Ishikawa (cell line): ENCODE measurements at regions not wholly inside any gene's neighbourhood (a gene's known extent, or its start where the extent isn't known, plus 50 kb on each side); places are given as distances from the start of the nearest gene placed in this dataset.

Source experiments
- CEBPB ChIP-seq: IDR thresholded peaks from 2 replicates; pipeline ENCODE4 v1.6.1; 2012
- CREB1 ChIP-seq: IDR thresholded peaks from 2 replicates; pipeline ENCODE4 v1.6.1; 2012; ENCODE audit warnings: low read depth
- EGR1 ChIP-seq: IDR thresholded peaks from 2 replicates; pipeline ENCODE4 v1.6.1; 2012
- EP300 ChIP-seq: IDR thresholded peaks from 2 replicates; pipeline ENCODE4 v1.6.1; 2012; ENCODE audit warnings: borderline replicate concordance
- FOXM1 ChIP-seq: IDR thresholded peaks from 2 replicates; pipeline ENCODE4 v1.6.1; 2012; ENCODE audit warnings: low read depth, borderline replicate concordance
- MAX ChIP-seq: IDR thresholded peaks from 2 replicates; pipeline ENCODE4 v1.6.1; 2012
- NFIC ChIP-seq: IDR thresholded peaks from 2 replicates; pipeline ENCODE4 v1.6.1; 2012
- RAD21 ChIP-seq: IDR thresholded peaks from 2 replicates; pipeline ENCODE4 v1.6.1; 2012; ENCODE audit warnings: low read depth
- TAF1 ChIP-seq: IDR thresholded peaks from 2 replicates; pipeline ENCODE4 v1.6.1; 2012; ENCODE audit warnings: low read depth, mild to moderate bottlenecking
- TCF12 ChIP-seq: IDR thresholded peaks from 2 replicates; pipeline ENCODE4 v1.6.1; 2012; ENCODE audit warnings: low read depth
- TEAD4 ChIP-seq: IDR thresholded peaks from 2 replicates; pipeline ENCODE4 v1.6.1; 2012
- USF1 ChIP-seq: IDR thresholded peaks from 2 replicates; pipeline ENCODE4 v1.6.1; 2012
- YY1 ChIP-seq: IDR thresholded peaks from 2 replicates; pipeline ENCODE4 v1.6.1; 2012; ENCODE audit warnings: low read depth
- ZBTB7A ChIP-seq: IDR thresholded peaks from 2 replicates; pipeline ENCODE4 v1.6.1; 2012; ENCODE audit warnings: low read depth
- TF ChIP-seq, protein P1 (sequence below): IDR thresholded peaks from 2 replicates; pipeline ENCODE4 v1.6.1; 2012; ENCODE audit warnings: low read depth, mild to moderate bottlenecking

GRCh38 chr3:198096015-198096414, 136.0 kb downstream of the LMLN start:
- TF ChIP-seq CEBPB (no peak), TCF12 (no peak)

- no peak for TF ChIP-seq NFIC
- TF ChIP-seq TEAD4, result no peak
- no peak for TF ChIP-seq RAD21
- no peak for TF ChIP-seq TAF1
- TF ChIP-seq EP300, result no peak
- no peak for TF ChIP-seq USF1
- TF ChIP-seq CREB1, result no peak
- TF ChIP-seq MAX, result no peak
- no peak for TF ChIP-seq ZBTB7A
- TF ChIP-seq, protein P1, sequence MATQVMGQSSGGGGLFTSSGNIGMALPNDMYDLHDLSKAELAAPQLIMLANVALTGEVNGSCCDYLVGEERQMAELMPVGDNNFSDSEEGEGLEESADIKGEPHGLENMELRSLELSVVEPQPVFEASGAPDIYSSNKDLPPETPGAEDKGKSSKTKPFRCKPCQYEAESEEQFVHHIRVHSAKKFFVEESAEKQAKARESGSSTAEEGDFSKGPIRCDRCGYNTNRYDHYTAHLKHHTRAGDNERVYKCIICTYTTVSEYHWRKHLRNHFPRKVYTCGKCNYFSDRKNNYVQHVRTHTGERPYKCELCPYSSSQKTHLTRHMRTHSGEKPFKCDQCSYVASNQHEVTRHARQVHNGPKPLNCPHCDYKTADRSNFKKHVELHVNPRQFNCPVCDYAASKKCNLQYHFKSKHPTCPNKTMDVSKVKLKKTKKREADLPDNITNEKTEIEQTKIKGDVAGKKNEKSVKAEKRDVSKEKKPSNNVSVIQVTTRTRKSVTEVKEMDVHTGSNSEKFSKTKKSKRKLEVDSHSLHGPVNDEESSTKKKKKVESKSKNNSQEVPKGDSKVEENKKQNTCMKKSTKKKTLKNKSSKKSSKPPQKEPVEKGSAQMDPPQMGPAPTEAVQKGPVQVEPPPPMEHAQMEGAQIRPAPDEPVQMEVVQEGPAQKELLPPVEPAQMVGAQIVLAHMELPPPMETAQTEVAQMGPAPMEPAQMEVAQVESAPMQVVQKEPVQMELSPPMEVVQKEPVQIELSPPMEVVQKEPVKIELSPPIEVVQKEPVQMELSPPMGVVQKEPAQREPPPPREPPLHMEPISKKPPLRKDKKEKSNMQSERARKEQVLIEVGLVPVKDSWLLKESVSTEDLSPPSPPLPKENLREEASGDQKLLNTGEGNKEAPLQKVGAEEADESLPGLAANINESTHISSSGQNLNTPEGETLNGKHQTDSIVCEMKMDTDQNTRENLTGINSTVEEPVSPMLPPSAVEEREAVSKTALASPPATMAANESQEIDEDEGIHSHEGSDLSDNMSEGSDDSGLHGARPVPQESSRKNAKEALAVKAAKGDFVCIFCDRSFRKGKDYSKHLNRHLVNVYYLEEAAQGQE, result no peak
- TF ChIP-seq YY1, result no peak
- no peak for TF ChIP-seq CEBPB
- no peak for TF ChIP-seq TCF12
Measured at GRCh38 chr3:198097048-198097447, 137.0 kb downstream of the LMLN start.

GRCh38 chr3:198106265-198106664, 146.2 kb downstream of the LMLN start:
- no peak for TF ChIP-seq TEAD4

- TF ChIP-seq FOXM1, result no peak
- TF ChIP-seq, protein P1, result no peak
- no peak for TF ChIP-seq TAF1
- no peak for TF ChIP-seq CREB1
- TF ChIP-seq EGR1, result no peak
- no peak for TF ChIP-seq TCF12
- TF ChIP-seq EP300, result no peak
- TF ChIP-seq RAD21, result no peak
- no peak for TF ChIP-seq USF1
- TF ChIP-seq ZBTB7A, result no peak
- TF ChIP-seq NFIC, result no peak
- no peak for TF ChIP-seq MAX
- TF ChIP-seq TEAD4, result no peak
- no peak for TF ChIP-seq YY1
- TF ChIP-seq CEBPB, result no peak
Measured at GRCh38 chr3:198107840-198108734, 148.1 kb downstream of the LMLN start.

GRCh38 chr3:198109883-198110282, 149.9 kb downstream of the LMLN start:
- no peak for TF ChIP-seq TCF12
- TF ChIP-seq ZBTB7A, result no peak
- no peak for TF ChIP-seq CEBPB
- no peak for TF ChIP-seq TEAD4

GRCh38 chr3:198112031-198112430, 152.0 kb downstream of the LMLN start:
- no peak for TF ChIP-seq CEBPB
- no peak for TF ChIP-seq YY1
- no peak for TF ChIP-seq TCF12
- no peak for TF ChIP-seq NFIC
- TF ChIP-seq FOXM1, result no peak
